ENCODE measurements at regions not wholly inside any gene's neighbourhood (a gene's known extent, or its start where the extent isn't known, plus 50 kb on each side); places are given as distances from the start of the nearest gene placed in this dataset.

DNA sequence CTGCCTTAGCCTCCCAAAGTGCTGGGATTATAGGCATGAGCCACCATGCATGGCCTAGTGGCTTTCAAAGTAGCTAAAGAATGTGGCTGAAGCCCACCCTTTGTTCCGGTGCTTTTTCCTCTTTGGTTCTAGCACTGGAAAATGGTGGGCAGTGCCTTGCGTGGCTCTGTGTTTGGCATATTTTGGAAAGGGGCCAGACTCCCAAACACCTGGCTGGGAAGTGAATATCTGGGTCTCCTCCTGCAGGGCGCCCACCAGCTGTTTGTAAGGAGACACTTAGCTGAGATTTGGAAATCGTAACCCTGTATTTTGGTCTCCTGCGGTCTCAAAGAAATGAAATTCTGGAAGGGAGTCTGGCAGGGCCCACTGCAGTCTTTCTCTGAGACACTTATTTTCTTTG, 336.4 kb downstream of the IL20RB start:
- DNase-seq (ENCODE audit: insufficient read length, low spot score) (no peak), FAIRE-seq (no peak)
- TF ChIP-seq, protein P1, sequence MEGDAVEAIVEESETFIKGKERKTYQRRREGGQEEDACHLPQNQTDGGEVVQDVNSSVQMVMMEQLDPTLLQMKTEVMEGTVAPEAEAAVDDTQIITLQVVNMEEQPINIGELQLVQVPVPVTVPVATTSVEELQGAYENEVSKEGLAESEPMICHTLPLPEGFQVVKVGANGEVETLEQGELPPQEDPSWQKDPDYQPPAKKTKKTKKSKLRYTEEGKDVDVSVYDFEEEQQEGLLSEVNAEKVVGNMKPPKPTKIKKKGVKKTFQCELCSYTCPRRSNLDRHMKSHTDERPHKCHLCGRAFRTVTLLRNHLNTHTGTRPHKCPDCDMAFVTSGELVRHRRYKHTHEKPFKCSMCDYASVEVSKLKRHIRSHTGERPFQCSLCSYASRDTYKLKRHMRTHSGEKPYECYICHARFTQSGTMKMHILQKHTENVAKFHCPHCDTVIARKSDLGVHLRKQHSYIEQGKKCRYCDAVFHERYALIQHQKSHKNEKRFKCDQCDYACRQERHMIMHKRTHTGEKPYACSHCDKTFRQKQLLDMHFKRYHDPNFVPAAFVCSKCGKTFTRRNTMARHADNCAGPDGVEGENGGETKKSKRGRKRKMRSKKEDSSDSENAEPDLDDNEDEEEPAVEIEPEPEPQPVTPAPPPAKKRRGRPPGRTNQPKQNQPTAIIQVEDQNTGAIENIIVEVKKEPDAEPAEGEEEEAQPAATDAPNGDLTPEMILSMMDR (IDR thresholded peaks at IDR 0.05; ENCODE audit: insufficient read depth, missing control alignments) = no peak

DNA sequence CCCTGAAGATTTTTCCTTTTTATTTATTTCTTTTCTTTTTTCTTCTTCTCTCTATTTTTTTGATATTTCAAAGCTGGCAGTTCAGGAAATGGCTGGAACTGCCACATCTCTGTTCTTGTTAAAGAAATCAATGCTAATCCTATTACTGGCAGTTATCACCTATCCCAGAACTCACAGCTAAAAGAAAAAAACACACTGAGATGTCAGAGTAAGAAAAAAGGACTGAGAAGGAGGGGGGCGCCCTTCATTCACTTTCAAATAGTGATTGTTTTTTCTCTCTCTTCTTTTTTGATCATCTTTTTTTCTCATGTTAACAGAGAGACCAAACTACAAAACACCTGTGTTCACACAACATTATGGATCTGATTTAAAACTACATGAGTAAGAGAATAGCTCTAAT, 337.1 kb downstream of the IL20RB start:
- DNase-seq (ENCODE audit: insufficient read length, low spot score) = no peak
- TF ChIP-seq, protein P1 (IDR thresholded peaks at IDR 0.05; ENCODE audit: insufficient read depth, missing control alignments) = peak; percentile 23
- FAIRE-seq = no peak

DNA sequence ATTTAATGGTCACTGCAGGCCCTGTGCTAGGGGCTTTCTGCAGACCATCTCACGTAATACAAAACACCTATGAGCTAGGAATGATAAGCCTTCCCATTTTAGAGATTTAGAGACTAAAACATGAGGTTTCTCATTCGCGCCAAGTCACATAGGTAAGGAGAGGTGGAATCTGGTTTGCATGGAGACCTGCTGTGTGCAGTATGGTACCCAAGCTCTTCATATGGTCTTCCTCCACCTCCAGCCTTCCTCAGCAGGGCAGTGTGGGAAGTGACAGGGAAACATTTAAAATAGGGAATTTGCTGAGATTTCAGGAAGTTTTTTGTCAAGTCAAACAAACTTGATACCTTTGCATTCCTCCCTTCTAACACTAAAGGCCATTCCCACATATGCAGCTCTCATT, 337.6 kb downstream of the IL20RB start:
- TF ChIP-seq, protein P1 (IDR thresholded peaks at IDR 0.05; ENCODE audit: insufficient read depth, missing control alignments) = no peak
- DNase-seq (ENCODE audit: insufficient read length, low spot score) = no peak

DNA sequence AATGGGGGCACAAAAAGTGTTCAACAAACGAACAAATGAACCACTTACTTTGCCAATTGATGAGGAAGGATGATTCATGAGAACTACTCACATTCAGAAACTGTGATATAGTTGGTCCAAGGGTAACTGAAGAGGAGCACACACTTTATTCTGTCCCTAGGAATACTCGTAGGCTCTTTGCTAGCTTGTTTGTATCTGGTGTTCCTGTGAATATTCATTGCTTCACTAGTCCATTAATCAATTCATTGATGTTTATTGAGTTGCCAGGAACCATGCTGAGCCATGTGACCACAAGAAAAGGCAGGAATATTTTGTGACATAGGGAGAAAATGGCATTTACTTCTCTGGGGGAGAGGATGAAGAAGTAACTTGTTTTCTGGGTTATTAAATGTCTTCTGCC, 338.3 kb downstream of the IL20RB start:
- FAIRE-seq (no peak), DNase-seq (ENCODE audit: insufficient read length, low spot score) (no peak)
- TF ChIP-seq, protein P1 (IDR thresholded peaks at IDR 0.05; ENCODE audit: insufficient read depth, missing control alignments) = no peak

More for the DNA sequence above, 337.6 kb downstream of the IL20RB start:
- no peak for FAIRE-seq

DNA sequence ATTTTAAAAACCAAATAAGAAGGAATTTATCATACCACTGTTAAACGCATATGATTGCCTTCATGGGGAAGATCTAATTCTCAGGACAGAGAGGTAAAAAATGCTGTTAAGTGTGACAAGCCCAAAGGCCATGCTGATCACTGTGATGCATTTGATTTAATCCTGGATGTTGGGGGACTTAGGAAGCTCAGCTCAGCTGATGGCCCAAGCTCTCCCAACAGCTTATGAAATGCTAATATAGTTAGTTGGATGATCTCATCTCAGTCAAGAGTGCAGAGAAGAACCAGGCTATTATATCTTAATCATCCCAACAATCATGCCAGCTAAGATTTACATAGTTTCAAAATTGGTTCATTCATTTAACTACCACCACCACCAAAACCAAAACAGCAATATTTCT, 340.0 kb downstream of the IL20RB start:
- FAIRE-seq (peak; percentile 60), DNase-seq (ENCODE audit: insufficient read length, low spot score) (no peak)
- TF ChIP-seq, protein P1 (IDR thresholded peaks at IDR 0.05; ENCODE audit: insufficient read depth, missing control alignments) = no peak

DNA sequence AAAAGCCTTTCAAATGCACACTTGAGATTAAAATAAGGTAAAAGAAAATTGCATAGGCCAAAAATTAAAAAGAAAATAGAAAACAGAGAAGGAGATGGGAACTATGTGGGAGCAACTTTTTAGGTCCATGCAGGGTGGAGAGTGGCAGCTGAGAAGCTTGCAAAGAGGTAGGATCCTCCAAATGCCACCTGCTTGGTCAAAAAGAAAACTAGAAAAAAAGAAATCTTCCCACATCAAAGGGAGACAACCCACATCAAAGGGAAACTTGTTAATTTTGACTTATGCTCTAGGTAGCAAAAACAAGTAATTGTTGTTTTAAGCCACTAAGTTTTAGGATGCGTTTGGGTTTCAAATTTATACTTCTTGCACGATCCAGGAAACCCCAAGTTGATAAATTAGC, 342.9 kb downstream of the IL20RB start:
- DNase-seq (ENCODE audit: insufficient read length, low spot score) = no peak
- TF ChIP-seq, protein P1 (IDR thresholded peaks at IDR 0.05; ENCODE audit: insufficient read depth, missing control alignments) = no peak
- no peak for FAIRE-seq

DNA sequence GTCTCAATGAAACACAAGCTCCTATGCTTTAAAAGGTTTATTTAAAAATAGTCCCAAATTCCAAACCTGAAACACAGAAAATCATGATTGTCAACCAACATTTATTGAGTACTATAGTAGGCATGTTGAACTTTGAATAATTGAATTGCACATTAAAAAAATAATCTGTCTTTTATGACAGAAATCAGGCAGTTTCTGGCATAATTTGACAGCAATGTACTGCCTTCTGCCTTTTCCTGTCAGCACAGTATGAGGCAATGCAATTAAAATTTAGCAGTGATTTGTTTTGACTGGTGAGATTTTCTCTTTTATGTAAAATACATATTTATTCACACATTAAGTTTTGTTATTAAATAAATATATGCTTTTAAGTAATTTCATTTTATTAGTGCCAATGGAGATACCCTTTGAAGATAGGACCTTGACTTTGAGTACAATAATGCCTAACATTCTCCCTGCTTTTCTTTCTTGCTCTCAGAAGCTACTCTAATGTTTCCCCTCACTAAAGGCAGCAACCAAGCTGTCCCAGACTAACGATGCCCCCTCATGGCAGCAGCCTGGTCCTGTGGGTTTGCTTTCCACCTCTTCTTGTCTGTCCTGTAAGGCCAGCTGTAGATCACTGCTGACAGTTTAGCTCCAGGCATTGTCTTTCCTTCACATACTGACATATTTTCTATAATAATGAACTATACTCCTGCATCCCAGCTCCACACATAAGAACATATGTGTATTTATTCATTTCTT, 346.7 kb downstream of the IL20RB start:
- TF ChIP-seq, protein P1 (IDR thresholded peaks at IDR 0.05; ENCODE audit: insufficient read depth, missing control alignments) = no peak
- FAIRE-seq (no peak), DNase-seq (ENCODE audit: insufficient read length, low spot score) (no peak)
